GM21825 (cell line): ENCODE measurements at regions not wholly inside any gene's neighbourhood (a gene's known extent, or its start where the extent isn't known, plus 50 kb on each side); places are given as distances from the start of the nearest gene placed in this dataset.

ENCODE experiments used
- ATAC-seq: cut with Tn5 transposase; IDR thresholded peaks from one replicate; pipeline ENCODE4 v1.9.1; 2021; ENCODE audit warnings: mild to moderate bottlenecking, moderate library complexity; ENCODE audit not compliant: unreplicated experiment

- ATAC-seq = no peak
Measured at GRCh38 chr2:7899923-7900322, 781.9 kb upstream of the ID2 start.

DNA sequence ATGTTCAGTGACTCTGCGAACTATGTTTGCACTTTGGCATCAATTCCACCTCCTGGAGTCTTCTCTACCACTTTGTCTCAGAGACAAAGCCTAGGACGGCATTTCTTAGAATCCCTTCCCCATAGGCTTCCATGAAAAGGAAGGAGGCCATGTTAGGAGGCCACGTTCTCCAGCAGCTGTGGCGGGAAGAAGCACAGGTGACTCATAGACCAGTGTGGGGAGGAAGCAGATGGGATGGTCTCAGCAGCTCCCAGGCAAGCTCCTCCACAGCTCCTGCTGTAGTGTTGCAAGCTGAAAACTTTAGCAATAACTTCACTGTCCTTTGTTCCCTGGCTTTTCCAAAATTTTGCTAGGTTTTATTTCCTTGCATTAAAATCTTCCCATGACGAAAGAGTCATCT lies 781.3 kb upstream of the ID2 start:
- ATAC-seq = no peak

GRCh38 chr2:7902251-7902765 lies 779.5 kb upstream of the ID2 start:
- no peak for ATAC-seq

DNA sequence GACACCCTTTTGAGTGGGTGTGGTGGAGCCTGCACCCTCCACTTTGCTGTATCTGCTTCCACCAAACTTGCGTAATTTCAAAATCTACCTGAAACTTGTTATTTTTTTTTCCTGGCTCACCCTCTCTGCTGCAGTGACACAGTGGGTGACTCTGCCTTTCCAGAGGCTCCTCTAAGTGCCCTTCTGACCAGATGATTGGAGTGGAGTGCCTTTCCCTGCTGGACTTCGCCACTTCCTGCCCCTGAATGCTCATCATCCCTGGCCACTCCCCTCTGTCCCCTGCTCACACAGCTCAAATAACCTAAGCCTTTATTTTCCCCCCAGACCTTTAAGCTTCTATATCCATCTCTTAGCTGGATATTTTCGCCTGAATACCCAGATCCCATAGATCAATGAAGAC lies 777.5 kb upstream of the ID2 start:
- ATAC-seq = no peak

DNA sequence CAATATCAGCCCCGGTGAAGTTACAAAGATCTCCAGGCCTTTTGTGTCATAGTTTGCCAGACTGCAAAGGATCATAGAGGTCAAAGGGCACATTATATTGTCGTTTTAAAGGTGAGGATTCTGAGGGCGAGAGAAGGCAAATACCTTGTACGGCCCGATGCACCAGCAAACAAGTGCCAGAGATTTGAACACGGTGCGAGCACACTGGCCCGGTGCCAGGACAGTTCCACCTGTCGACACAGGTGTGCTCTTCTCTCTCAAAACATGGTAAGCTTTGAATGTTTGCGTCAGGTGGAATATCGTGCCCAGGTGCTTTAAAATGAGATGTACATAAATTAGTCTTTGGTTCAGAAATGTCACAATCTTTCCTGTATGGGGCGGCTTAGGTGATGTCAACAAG lies 776.1 kb upstream of the ID2 start:
- no peak for ATAC-seq

DNA sequence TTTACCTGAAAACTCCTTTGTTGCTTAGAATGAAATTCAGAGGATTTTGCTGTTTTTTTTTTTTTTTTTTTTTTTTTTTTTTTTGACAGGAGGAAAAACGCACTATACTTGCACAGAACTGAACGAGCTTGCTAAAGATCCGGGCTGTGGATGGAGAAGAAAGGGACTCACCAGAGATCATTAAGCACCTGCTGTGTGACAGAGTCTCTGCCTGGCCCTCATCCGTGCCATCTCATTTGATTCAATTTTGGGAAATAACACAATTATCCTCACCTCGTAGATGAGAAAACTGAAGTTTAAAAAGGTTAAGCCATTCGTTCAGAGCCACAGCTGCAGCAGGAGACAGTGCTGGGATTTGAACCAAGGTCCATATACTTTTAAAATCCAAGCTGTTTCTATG lies 775.4 kb upstream of the ID2 start:
- no peak for ATAC-seq

DNA sequence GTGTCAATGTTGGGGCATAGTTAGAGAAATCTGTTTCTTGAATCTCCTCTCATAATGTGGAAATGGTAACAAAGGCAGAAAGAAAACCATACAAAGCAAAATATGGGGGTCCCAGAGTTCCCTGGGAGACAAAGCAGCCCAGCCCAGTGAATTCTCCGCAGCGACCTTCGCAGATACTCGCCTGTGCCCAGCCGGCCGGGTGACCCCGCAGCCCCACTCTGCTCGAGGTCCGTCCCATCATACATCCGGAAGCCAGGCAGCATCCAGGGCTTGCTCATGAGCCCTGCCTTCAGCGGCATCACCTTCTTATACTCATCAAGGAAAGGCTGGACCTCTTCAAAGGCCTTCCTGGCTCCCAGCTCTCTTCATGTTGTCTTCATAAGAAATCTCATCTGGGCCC lies 774.8 kb upstream of the ID2 start:
- no peak for ATAC-seq

DNA sequence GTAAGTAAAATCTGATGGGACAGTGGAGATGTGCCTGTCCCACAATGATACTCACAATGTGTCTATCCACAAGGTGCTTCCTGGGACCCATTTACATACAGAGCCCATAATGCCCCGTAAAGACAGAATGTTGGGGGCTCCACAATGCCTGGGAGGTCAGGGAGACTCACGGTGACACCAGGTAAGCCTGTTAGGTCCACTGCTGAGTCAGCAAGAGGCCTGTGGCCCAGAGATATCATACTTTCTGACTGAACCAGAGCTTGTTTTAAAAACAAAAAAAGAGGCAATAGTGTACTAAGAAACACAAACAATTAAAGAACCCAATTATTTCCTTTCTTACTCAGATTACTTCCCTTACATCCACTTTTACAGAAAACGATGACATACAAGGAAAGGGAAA lies 771.1 kb upstream of the ID2 start:
- no peak for ATAC-seq

DNA sequence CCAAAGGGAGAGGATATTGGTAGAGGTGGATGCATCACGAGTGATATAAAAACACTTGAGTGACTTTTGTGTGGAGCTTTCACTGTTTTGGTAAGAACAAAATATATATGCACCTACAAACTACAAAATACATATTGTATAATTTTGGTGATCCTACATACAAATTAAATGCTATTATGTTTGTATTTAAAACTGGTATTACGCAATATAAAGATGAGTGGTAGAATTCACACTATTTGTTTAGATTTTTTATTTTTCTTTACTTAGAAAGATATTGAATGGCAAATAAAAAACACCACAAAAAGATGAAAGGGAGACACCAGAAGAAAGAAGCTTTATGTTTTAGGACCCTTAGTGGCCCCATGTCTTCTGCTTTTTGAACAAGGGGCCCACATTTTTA lies 770.7 kb upstream of the ID2 start:
- ATAC-seq = no peak

DNA sequence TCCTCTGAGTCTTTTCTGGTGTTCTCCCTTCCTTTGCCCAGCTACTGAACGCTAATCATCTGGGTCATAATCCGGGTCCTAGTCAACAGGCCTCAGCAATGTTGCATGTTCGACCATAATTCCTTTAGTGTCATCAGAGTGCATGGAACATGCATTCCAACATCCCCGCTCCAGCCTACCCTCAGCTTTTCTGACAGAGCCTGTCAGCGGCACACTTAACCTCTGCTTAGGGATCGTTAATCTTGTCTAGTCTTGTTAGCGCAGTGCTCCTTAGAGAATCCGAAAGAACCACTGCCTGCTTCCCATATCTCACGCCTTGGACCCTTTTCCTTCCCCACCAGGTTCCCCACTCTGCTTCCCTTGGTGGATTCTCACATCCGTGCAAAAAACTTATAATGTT lies 767.9 kb upstream of the ID2 start:
- ATAC-seq = no peak

- no peak for ATAC-seq
Measured at GRCh38 chr2:7915302-7916091, 766.4 kb upstream of the ID2 start.

DNA sequence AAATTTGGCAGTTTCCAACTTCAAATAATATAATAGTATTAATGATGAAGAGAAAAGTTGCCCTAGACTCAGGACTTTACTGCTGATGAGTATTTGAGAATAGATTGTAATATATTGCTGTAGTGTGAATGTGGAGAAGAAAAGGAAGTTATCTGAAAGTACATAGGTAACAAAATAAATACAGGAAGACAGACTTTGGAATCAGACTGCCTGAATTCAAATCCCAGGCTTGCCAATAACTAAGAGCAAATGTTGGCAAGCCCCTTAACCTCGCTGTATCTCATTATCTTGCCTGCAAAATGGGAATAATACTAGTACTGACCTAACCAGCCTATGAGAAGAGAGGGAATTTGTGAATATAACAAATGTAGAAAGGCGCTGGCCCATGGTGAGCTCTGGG lies 765.2 kb upstream of the ID2 start:
- no peak for ATAC-seq

DNA sequence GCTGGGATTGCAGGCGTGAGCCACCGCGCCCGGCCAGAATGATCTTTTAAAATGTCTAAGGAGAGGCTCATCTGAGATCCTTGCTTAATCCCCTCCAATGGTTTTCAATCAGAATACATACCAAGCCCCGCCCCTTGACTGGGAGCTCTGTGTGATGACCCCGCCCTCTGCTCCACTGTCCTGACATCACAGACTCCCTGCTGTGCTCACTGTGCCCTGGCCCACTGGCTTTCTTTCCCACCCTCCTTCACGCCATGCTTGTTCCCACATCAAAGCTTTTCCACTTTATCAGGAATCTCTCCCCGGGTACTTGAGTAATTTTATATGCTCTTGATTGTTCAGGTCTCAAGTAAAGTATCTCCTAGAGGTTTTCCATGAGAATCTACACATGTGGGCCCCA lies 762.3 kb upstream of the ID2 start:
- ATAC-seq = no peak

DNA sequence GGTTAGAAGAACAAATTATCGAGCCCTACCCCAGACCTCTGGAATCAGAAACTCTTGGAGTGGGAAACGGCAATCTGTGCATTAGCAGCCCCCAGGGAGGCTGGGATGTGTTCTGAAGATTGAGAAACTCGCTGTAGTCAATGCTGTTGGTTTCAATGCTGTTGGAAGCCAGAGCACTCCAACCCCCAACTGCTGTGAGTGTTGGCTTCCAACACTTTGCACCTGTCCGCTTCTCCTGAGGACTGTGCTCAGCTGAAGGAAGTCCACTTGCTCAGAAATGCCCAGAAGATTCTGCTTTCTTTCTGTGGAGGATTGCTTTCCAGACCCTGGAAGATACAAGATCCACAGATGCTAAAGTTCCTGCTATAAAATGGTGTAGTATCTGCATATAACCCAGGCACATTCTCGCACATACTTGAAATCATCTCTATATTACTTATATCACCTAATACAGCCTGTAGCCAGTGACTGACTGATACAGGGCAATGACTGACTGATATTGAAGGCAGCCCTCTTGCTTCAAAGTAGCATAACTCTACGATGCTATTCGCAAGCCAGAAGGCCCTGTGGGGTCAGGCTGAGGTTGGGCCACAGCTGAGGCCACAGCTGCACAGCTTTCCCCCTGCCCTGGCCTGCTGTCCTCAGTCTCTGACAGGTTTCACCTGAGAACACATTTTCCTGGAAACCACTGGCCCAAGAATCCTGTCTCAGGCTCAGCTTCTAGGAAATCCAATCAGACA lies 757.7 kb upstream of the ID2 start:
- ATAC-seq = no peak

GRCh38 chr2:7925506-7925905 lies 756.4 kb upstream of the ID2 start:
- no peak for ATAC-seq

- ATAC-seq = no peak
Measured at GRCh38 chr2:7927691-7928090, 754.2 kb upstream of the ID2 start.

- ATAC-seq = no peak
Measured at GRCh38 chr2:7929281-7929680, 752.6 kb upstream of the ID2 start.

DNA sequence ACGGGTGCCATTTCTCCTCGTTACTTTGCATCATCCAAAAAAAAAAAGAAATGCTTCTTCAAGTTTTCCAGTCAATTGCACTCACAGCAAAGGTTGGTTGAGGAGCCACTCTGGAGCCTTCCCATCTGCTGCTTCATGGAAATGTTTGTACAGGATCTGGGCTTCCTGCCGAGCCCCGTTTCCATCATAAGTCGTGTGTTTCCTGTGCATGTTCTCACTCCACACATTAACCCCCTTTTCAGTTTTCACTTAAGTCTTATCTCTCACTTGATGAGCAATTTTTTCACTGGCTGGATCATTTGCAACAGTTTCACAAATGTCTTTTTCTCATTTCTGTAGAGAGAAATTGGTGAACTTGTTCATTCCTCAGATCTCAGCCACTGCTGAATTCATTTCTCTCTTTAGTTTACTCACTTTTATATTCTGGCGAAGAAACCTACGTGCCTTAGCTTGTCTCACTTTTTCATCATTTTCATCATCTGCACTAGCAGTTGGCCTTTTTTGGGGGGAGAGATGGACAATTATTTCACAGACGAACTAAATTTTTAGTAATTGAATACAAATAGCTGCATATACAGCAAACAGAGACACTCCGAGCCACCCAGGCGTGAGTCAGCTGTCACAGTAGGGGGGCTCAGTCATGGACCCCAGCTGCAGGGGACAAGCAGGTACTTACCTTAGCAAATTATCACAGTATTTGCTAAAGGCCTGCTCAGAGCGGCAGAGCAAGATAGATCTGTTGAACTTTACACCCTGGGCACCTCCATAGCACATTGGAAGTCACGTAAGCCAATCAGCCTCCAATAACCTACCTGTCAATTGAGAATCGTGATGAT lies 750.8 kb upstream of the ID2 start:
- ATAC-seq = no peak

- no peak for ATAC-seq
Measured at GRCh38 chr2:7931808-7932207, 750.0 kb upstream of the ID2 start.

- ATAC-seq = no peak
Measured at GRCh38 chr2:7933672-7934071, 748.2 kb upstream of the ID2 start.

DNA sequence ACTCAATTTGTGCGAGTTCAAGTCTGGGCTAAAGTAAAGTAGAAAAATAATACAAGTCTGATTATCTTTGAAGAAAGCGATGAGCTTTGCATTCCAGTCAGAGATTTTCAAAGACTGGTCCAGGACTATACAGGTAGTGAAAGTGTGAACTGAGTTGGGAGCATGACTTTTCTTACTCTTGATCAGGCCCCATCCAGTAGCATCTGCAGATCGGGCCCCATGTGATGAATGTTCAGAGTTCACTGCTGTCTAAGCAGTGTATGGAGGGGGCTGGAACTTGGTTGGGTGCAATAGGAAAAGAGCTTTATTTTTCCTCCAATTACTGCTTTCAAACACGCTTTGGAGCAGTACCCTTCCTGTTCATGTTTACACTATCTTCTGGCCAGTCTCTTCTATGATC lies 747.4 kb upstream of the ID2 start:
- ATAC-seq = no peak

GRCh38 chr2:7937082-7937481 lies 744.8 kb upstream of the ID2 start:
- no peak for ATAC-seq
